Astrocyte (in vitro differentiated cells and primary cell): ENCODE measurements at regions not wholly inside any gene's neighbourhood (a gene's known extent, or its start where the extent isn't known, plus 50 kb on each side); places are given as distances from the start of the nearest gene placed in this dataset.

ENCODE experiments used
- CTCF ChIP-seq: IDR thresholded peaks from 2 replicates; pipeline ENCODE4 v1.5.1; 2011; ENCODE audit warnings: low read depth, mild to moderate bottlenecking, inconsistent platforms, low read length, moderate library complexity; ENCODE audit not compliant: insufficient read depth
- EZH2 ChIP-seq: IDR thresholded peaks from 2 replicates; pipeline ENCODE4 v1.6.1; 2012; ENCODE audit warnings: mild to moderate bottlenecking, low read length, inconsistent platforms; ENCODE audit not compliant: insufficient read depth

DNA sequence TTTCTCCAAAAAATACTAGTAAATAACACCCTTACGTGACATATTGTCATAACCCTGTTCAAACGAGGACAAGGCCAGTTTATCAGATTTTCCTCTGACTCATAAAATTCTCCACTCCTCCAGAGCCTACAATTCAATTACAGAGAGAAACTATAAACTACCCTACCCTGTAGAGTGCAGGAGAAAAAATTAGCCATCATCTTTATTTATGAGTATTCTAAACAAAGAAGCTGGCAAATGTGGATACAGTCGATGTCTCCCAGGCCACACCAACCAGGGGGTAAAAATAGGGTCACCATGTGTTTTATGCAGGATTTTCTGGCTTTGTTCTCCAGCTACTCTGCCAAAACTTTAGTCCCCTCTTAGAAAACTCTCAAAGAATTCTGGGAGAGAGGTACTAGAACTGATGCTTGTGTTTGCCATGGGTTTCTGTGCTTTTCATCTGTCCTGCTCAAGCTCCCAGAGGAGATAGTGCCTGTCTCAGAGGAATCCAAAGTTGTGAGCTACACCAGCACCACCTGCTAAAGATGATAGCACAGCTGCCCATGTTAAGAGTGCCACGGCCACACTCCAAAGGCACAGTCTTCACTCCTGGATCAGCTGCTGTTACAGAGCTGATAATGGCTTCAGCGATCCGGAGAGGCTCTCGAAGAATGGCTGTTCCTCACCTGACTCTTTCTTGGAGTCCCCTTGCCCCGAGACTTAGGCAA is 150.2 kb downstream of the IMPG2 start:
- no peak for TF ChIP-seq CTCF
- TF ChIP-seq EZH2: no peak
